AG09309 (cell line): ENCODE measurements at regions not wholly inside any gene's neighbourhood (a gene's known extent, or its start where the extent isn't known, plus 50 kb on each side); places are given as distances from the start of the nearest gene placed in this dataset.

Source experiments
- DNase-seq: peaks from one replicate; pipeline ENCODE4 v3.0.0-alpha.2; 2010; ENCODE audit warnings: low read depth
- H3K4me3 ChIP-seq: 2 replicates; pipeline ENCODE4 v1.5.1; 2011; ENCODE audit warnings: mild to moderate bottlenecking, low read depth, low read length, moderate library complexity; ENCODE audit not compliant: control insufficient read depth
- CTCF ChIP-seq: IDR thresholded peaks from 2 replicates; pipeline ENCODE4 v1.5.1; 2011; ENCODE audit warnings: mild to moderate bottlenecking, low read depth, low read length, inconsistent platforms; ENCODE audit not compliant: insufficient read depth, control insufficient read depth; ENCODE audit errors: missing control alignments

- TF ChIP-seq CTCF: no peak
- no peak overlapping the region for H3K4me3 ChIP-seq
- no peak for DNase-seq
Observed at GRCh38 chr4:14887842-14888433, 114.3 kb upstream of the CPEB2 start.

- TF ChIP-seq CTCF: no peak
- DNase-seq: no peak
Observed at GRCh38 chr4:14888790-14889572, 113.3 kb upstream of the CPEB2 start.

GRCh38 chr4:14892563-14892962 is 109.7 kb upstream of the CPEB2 start:
- no peak overlapping the region for H3K4me3 ChIP-seq
- TF ChIP-seq CTCF: no peak
- DNase-seq: no peak

More at GRCh38 chr4:14888790-14889572, 113.3 kb upstream of the CPEB2 start:
- no peak overlapping the region for H3K4me3 ChIP-seq

- no peak for DNase-seq
- no peak for TF ChIP-seq CTCF
- H3K4me3 ChIP-seq: no peak overlapping the region
Observed at GRCh38 chr4:14893713-14894112, 108.6 kb upstream of the CPEB2 start.

GRCh38 chr4:14894392-14895292 is 107.6 kb upstream of the CPEB2 start:
- no peak overlapping the region for H3K4me3 ChIP-seq
- TF ChIP-seq CTCF: no peak
- DNase-seq: no peak

- DNase-seq: no peak
- TF ChIP-seq CTCF: no peak
- no peak overlapping the region for H3K4me3 ChIP-seq
Observed at GRCh38 chr4:14896656-14897175, 105.6 kb upstream of the CPEB2 start.
